SK-N-DZ (cell line): ENCODE measurements at regions not wholly inside any gene's neighbourhood (a gene's known extent, or its start where the extent isn't known, plus 50 kb on each side); places are given as distances from the start of the nearest gene placed in this dataset.

ENCODE experiments used
- DNase-seq: peaks from one replicate; pipeline ENCODE4 v3.0.0-alpha.2; 2015; ENCODE audit warnings: low spot score

DNA sequence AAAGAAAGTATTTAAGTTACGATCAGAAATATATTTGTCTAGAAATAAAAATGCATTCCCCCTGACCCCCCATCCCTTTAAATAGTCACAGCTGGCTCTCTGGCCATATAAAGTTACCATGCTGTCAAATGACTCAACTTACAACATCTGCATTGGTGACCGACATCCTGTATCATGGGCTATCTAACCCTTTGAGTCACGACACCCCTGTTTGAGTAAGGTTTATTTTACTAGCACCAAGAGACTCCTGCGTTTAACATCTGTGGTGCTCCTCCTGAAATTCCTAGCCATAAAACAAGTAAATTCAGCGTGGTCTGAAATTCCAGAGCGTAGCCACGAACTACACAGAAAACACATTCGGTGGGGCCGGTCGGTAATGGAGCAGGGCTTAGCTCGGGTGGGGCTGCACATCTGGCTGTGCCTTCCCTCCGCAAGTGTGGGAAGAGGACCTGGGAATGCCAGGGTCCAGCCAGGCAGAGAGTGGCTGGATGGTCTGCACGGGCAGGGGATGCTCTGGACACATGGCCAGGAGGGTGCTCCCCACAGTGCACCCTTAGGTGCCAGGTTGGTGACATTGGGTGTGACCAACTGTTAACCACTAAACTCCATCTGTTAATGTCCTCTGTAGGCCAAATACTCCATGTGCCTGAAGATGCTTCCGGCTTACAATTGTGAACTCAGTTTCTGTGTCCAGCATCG is 53.0 kb upstream of the CLDN14 start:
- DNase-seq: no peak

- DNase-seq: no peak
Measured at GRCh38 chr21:36533468-36533848, 53.5 kb upstream of the CLDN14 start.

DNA sequence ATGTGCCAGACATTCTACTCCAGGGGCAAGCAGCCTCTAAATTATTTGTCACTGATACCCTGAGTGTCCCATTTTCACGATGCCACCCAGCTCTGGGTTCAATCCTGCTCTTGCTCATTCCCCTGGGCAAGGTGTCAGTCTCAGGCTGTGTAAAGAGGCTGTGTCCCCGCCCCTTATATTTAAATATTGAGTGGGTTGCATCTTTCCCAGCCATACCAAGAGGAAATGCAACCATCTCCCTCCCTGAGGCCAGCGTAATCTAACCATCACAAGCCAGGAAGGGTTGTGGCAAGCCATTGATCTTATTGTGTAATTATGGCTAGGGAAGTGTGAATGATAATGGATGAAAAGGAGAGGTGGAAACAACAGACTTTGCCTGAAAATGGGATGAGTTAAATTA is 54.7 kb upstream of the CLDN14 start:
- no peak for DNase-seq

DNA sequence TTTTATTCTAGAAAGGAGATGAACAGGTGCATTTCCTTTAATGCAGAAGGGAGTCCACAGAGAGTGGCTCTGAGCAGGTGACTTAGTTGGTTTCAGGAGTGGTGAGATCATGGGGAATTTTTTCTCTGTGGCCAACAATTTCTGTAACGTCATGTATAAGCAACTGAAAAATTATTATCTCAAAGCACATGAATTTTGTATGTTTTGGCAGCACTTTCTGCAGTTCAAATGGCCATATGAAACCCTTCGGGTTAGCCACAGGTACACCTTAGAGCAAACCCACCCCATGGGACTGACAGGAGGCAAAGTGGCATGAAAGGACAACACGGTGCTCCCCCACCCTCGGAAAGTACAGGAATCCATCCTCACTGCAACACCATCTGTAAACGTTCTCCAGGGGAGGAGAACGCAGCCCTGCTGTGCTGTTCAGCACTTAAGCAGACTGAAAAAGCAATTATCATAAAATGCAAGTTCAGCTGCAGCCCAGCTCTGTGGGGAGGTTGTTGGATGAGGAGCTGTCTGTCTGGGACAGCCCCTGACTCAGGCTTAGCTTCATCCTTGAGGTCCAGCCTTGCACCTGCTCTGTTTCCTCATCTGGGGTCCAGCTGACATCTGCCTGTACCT is 55.8 kb upstream of the CLDN14 start:
- no peak for DNase-seq

- DNase-seq: no peak
Measured at GRCh38 chr21:36538761-36539160, 58.8 kb upstream of the CLDN14 start.

DNA sequence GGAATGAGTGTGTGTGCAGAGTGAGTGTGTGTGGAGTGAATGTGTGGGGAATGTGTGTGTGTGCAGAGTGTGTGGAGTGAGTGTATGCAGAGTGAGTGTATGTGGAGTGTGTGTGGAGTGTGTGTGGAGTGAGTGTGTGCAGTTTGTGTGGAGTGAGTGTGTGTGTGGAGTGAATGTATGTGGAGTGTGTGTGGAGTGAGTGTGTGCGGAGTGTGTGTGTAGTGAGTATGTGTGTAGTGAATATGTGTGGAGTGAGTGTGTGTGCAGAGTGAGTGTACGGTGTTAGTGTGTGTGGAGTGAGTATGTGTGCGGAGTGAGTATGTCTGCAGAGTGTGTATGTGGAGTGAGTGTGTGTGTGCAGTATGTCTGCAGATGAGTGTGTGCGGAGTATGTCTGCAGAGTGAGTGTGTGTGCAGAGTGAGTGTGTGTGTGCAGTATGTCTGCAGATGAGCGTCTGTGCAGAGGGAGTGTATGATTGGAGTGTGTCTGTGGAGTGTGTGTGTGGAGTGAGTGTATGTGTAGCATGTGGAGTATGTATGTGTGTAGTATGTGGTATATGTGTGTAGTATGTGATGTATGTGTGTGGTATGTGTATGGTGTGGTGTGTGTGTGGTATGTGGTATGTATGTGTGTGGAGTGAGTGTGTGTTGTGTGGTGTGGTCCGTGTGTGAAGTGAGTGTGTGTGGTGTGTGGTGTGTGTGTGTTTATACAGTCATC is 59.7 kb upstream of the CLDN14 start:
- DNase-seq: no peak

DNA sequence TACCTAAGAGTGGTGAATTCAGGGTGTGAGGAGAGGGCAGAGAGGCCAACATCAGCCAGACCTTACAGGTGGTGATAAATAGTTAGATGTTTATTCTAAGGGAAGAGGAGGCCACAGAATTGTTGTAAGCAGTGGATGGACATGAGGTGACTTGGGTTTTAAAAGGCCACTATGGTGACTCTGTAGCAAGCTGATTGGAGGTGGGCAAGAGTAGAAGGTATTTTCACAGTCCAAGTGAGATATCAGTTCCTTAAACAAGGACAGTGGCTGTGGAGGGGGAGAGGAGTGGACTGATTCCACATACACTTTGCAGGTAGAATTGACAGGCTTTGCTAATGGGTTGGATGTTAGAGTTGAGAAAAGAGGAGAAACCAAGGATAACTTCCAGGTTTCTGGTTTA is 60.8 kb upstream of the CLDN14 start:
- DNase-seq: no peak

- no peak for DNase-seq
Measured at GRCh38 chr21:36541721-36542139, 61.8 kb upstream of the CLDN14 start.

DNA sequence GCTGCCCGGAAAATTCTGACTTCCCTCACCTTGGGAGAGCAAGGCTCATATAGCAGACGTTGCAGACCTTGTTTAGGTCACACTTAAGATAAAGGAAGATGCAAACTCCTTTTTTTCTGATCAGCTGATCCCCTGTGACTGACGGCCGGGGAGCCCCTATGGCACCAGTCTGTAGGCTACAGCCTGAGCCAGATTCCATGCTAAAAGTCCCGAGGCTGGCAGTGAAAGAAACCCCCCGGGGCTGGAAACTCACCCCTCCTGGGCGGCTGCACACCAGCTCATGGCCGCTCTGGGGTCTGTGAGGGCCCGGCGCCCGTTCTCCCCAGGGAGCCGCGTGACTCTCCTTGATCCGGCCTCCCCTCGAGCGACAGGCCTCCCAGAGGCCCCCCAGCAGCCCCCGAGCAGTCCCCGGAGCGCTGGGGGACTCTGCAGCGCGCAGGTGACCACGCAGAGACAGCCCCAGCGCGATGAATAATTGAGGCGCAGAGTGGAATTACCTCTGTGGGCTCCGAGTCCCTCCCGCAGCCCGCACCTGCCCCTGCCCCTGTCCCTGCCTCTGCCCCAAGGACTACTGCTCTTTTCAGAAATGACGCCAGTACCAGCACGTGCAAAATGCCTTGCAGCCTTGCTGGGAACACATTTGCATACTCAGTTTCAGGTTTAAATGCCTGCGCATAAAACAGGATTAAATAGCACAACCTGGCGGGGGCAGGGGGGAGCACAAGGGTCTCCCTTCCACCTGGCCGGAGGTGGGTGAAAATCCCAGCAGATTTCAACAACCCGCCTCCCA is 62.6 kb upstream of the CLDN14 start:
- no peak for DNase-seq

GRCh38 chr21:36543924-36544323 is 64.0 kb upstream of the CLDN14 start:
- DNase-seq: no peak

DNA sequence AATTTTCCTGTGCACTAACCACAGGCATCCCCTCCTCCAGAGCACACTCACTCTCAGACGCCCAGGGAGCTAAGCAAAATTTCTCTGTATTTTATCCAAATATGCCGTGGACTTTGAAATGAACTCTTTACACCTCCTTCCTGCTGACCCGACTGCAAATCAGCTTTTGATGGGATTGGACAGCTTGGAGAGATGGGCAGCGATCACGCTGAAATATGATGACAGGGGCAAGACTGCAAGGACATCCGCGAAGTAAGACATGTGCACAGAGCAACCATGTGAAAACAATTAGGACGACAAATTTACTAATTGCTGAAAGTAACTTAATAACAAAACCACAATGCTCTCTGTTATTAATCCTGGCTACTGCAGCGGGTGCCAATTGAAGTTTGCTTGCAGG is 64.6 kb upstream of the CLDN14 start:
- DNase-seq: no peak

DNA sequence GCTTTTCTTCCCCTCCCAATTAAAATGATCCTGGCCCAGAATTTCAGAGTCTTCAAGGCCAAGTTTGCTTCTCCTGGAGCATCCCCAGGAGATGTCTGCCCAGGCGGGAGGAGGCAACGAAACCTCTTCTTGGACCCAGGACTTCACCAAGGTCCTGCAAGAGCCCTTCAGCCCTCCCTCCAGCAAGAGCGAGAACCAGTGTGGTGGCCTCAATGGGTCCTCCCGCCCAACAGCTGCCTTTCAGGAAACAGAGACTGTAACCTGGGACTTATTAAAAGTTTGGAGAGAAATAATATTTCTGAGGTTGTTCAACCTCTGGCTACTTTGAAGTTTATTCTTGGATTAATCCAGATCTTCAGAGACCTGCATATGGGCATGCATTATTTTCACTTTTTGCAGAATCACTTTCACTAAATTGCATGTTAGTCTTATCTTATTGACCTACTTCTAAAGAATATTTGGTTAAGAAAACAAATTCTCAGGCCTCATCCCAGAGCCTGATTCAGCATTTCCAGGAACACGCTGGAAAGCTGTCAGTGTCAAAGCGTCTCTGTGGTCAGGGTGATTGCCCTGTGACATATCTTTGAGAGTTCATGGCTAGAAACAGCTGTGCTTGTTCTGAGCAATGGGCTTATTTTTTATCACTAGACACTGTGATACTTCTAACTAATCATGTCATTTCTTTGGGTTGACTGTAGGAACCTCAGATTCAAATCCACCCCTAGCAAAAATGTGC is 66.0 kb upstream of the CLDN14 start:
- DNase-seq: no peak

DNA sequence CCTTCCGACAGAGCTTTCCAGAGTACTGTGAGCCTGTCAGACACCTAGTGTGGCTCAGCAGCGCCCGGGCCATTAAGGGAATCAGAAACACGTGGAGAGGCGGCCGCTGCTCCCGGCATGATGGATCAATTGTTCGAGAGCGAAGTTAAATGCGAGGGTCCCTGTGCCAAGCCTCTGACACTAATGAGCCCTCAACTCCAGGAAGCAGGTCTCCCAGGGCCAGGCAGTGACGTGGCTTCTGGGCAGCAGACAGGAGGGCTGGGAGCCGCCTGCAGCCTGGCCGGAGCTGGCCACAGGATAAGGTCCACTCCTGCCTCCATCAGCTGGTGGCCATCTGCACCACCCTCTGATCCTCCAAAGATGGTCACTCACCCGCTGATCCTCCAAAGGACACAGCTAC is 67.5 kb upstream of the CLDN14 start:
- DNase-seq: no peak

- DNase-seq: no peak
Measured at GRCh38 chr21:36548866-36549265, 68.9 kb upstream of the CLDN14 start.

DNA sequence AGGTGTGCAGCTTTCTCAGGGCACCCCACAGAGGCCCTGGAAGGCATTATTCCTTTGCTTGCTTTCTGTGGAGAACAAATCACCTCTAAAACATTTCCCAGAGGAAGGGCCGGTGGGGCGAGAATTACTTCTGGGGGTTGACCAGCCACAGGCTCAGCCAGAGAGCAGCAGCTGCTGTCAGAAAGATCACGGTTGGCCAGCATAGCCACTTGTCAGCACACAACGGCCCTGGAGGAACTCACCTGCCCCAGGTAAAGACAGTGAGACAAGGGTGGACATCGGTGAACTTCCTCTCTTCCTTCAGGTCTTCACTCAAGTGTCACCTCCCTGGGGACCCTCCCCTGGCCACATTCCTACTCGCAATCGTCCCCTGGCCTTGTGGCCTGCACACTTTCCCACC is 69.5 kb upstream of the CLDN14 start:
- DNase-seq: no peak

- no peak for DNase-seq
Measured at GRCh38 chr21:36550761-36551160, 70.8 kb upstream of the CLDN14 start.

- no peak for DNase-seq
Measured at GRCh38 chr21:36551321-36551720, 71.4 kb upstream of the CLDN14 start.

DNA sequence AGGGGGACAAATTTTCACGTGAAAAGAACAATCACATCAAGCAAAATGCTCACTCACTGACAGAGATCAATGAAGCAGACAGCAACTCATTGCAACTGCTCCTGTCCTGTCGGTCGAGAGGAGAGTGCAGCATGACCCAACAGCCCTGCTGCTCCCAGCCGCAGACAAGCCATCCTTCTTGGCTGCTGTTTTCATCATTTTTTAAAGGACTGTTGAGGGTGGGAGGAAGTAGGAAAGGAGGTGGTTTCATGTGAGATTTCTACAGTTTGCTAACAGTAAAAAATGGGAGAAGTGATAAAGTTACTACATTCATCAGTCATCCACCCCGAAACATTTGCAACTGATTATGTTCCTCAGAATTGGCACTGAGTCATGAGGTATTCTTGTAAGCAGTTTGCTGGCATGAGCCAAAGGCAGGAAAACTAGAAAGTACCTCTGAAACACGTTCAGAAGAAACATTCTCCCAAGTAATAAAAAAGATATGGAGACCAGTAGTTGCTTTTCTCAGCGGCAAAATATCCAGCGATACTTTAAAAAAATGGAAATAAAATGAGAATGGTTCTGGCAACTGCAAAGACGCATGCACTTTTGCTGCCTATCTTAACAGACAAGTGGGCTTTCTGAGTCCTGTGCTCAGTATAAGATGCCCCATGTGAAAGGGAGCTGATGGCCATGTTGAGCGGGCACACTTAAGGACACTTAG is 72.0 kb upstream of the CLDN14 start:
- no peak for DNase-seq

DNA sequence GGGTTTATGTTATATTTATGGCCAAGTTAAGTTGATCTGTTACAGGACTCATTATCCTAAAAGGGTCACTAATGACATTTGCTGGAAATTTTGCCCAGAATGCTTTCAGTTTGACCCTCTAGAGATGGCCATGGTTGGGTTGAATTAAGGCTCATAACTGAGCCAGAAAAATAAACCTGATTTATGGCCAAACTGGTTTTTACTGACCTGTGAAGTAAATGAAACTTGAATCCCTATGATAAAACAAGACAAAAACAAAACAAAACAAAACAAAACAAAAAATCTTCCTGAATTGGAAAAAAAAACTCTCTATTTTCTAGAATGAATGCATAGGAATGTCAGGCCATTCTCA is 72.5 kb upstream of the CLDN14 start:
- no peak for DNase-seq

DNA sequence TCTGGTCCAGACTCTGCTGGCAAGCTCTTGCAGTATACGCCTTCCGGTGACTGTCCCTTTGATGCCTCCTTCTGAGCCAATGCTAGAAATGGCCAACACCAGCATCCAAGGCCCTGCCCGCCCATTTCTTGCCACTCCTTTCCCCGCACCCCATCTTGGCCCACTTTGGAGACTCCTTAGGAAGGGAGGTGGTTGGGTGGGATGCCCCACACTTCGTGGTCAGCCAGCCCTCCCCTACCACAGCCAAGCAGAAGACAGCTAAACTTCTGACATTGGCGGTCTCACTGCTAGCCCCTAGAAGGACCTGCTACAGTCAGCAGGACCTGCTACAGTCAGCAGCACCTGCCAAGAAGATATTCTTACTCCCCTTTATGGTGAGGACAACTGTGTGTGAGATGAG is 73.5 kb upstream of the CLDN14 start:
- DNase-seq: no peak
